GM12878 (cell line): ENCODE measurements at regions not wholly inside any gene's neighbourhood (a gene's known extent, or its start where the extent isn't known, plus 50 kb on each side); places are given as distances from the start of the nearest gene placed in this dataset.

Experiments used
- ATAC-seq: fragments of 200-7000 bp; cut with Tn5 transposase; 3 replicates; pipeline ENCODE4 v1.9.1; 2020; ENCODE audit warnings: mild to moderate bottlenecking, moderate library complexity
- BruUV-seq: library from RNA; stranded (reverse); fragments of 400-500 nt; replicated peaks from 2 replicates; lab custom pipeline; 2021; lab: Mats Ljungman, UMichigan
- CTCF ChIA-PET: fragments of 300-600 bp; sonication (Branson Sonifier 250); formaldehyde crosslinking; extraction: SDS; loops from one replicate; lab custom pipeline; 2021; ENCODE audit warnings: inconsistent platforms; lab: Yijun Ruan, JAX
- POLR2A ChIA-PET: fragments of 350-600 bp; formaldehyde crosslinking; extraction: SDS; loops from one replicate; lab custom pipeline; 2021; ENCODE audit warnings: inconsistent platforms; lab: Charles Lee
- RAD21 ChIA-PET: fragments of 300-600 bp; sonication (Branson Sonifier 250); formaldehyde crosslinking; loops from one replicate; lab custom pipeline; 2023; ENCODE audit warnings: antibody characterized with exemption; ENCODE audit not compliant: unreplicated experiment; lab: Charles Lee
- SMC1A ChIA-PET: fragments of 300-600 bp; sonication (Branson Sonifier 250); formaldehyde crosslinking; loops from one replicate; lab custom pipeline; 2023; ENCODE audit not compliant: unreplicated experiment, uncharacterized antibody; lab: Charles Lee
- DNase-seq: peaks from one replicate; pipeline ENCODE4 v3.0.0-alpha.2; 2011; ENCODE audit warnings: low read depth, low spot score
- FAIRE-seq: peaks from 3 replicates; lab custom pipeline; 2011; peaks lifted over from hg19 to GRCh38; lab: Jason Lieb, UNC
- H2AFZ ChIP-seq: 2 replicates; pipeline ENCODE4 v1.6.0; 2011; ENCODE audit warnings: low read depth, low read length, control low read depth; ENCODE audit not compliant: control insufficient read depth
- H3K27ac ChIP-seq: 2 replicates; pipeline ENCODE4 v1.5.1; 2011; ENCODE audit warnings: control low read depth; ENCODE audit not compliant: control insufficient read depth, insufficient read depth
- H3K27me3 ChIP-seq, 2 experiments: replicated peaks in 1 of 2; 2 replicates each; pipeline versions ENCODE4 v1.6.0 to v1.6.1; 2011; ENCODE audit warnings: low read length in 1 of 2; ENCODE audit not compliant: control insufficient read depth in 2 of 2, insufficient read depth in 2 of 2
- H3K36me3 ChIP-seq, 2 experiments: 2 replicates each; pipeline ENCODE4 v1.5.1; 2011; ENCODE audit warnings: low read length in 1 of 2; ENCODE audit not compliant: control insufficient read depth in 2 of 2, insufficient read depth in 2 of 2
- H3K4me1 ChIP-seq: 2 replicates; pipeline ENCODE4 v1.6.1; 2011; ENCODE audit warnings: mild to moderate bottlenecking, low read length, moderate library complexity, mixed read lengths; ENCODE audit not compliant: control insufficient read depth, insufficient read depth
- H3K4me2 ChIP-seq: 2 replicates; pipeline ENCODE4 v1.6.0; 2011; ENCODE audit warnings: control low read depth; ENCODE audit not compliant: control insufficient read depth, insufficient read depth
- H3K4me3 ChIP-seq: fragments of 200-600 bp; sonication (generic); 2 replicates; pipeline ENCODE4 v1.5.1; 2016
- H3K79me2 ChIP-seq: 2 replicates; pipeline ENCODE4 v1.6.0; 2011; ENCODE audit warnings: low read length; ENCODE audit not compliant: control insufficient read depth, insufficient read depth
- H3K9ac ChIP-seq: 2 replicates; pipeline ENCODE4 v1.8.0; 2011; ENCODE audit warnings: low read length, control low read depth, mixed read lengths; ENCODE audit not compliant: control insufficient read depth, insufficient read depth
- H3K9me3 ChIP-seq: replicated peaks from 3 replicates; pipeline ENCODE4 v1.5.1; 2011; ENCODE audit warnings: mild to moderate bottlenecking, low read length; ENCODE audit not compliant: control insufficient read depth, insufficient read depth
- H4K20me1 ChIP-seq: 2 replicates; pipeline ENCODE4 v1.6.0; 2011; ENCODE audit not compliant: control insufficient read depth, insufficient read depth
- ATF7 ChIP-seq: fragments of 450-650 bp; IDR thresholded peaks from 2 replicates; pipeline ENCODE4 v1.6.1; 2016; ENCODE audit warnings: low read depth, mild to moderate bottlenecking
- CREB1 ChIP-seq: IDR thresholded peaks from 2 replicates; pipeline ENCODE4 v1.6.1; 2012; ENCODE audit warnings: low read depth, mild to moderate bottlenecking, inconsistent platforms
- ESRRA ChIP-seq: IDR thresholded peaks from 2 replicates; pipeline ENCODE4 v1.6.1; 2012; ENCODE audit warnings: mild to moderate bottlenecking, low read length, improper control_type of control experiment
- ETV6 ChIP-seq, 2 experiments: fragments of 450-650 bp in 1 of 2; IDR thresholded peaks in 1 of 2; conservative IDR thresholded peaks in 1 of 2; 2 replicates each; pipeline ENCODE4 v1.6.1; 2014; ENCODE audit warnings: antibody characterized with exemption in 1 of 2, borderline replicate concordance in 1 of 2, low read depth in 1 of 2, mild to moderate bottlenecking in 1 of 2, moderate library complexity in 1 of 2
- FOXM1 ChIP-seq: IDR thresholded peaks from 2 replicates; pipeline ENCODE4 v1.6.1; 2012; ENCODE audit warnings: low read depth, mild to moderate bottlenecking, inconsistent platforms, low read length, moderate library complexity
- HSF1 ChIP-seq: fragments of 150-350 bp; IDR thresholded peaks from 2 replicates; pipeline ENCODE4 v1.6.1; 2014; ENCODE audit warnings: mild to moderate bottlenecking, low read depth, low read length
- NR2C2 ChIP-seq: IDR thresholded peaks from 2 replicates; pipeline ENCODE4 v1.6.1; 2011; ENCODE audit warnings: borderline replicate concordance, low read depth; ENCODE audit not compliant: control insufficient read depth, insufficient read length
- RBBP5 ChIP-seq: fragments of 200-600 bp; sonication (generic); conservative IDR thresholded peaks from 2 replicates; pipeline ENCODE4 v1.6.1; 2016
- SUPT20H ChIP-seq: IDR thresholded peaks from 2 replicates; pipeline ENCODE4 v1.6.1; 2011; ENCODE audit warnings: low read depth, mild to moderate bottlenecking, low read length, moderate library complexity, borderline replicate concordance; ENCODE audit not compliant: control insufficient read depth
- SUZ12 ChIP-seq: fragments of 200-600 bp; sonication (generic); IDR thresholded peaks from one replicate; pipeline ENCODE4 v1.6.1; 2018; ENCODE audit warnings: antibody characterized with exemption, mild to moderate bottlenecking; ENCODE audit not compliant: unreplicated experiment
- USF2 ChIP-seq: IDR thresholded peaks from 2 replicates; pipeline ENCODE4 v1.6.1; 2011; ENCODE audit warnings: low read depth, low read length, improper control_type of control experiment, borderline replicate concordance
- ZNF207 ChIP-seq: fragments of 450-650 bp; IDR thresholded peaks from 2 replicates; pipeline ENCODE4 v1.6.1; 2014; ENCODE audit warnings: antibody characterized with exemption, mild to moderate bottlenecking, borderline replicate concordance
- WGBS: methylation state at CpG from one replicate; pipeline ENCODE4 v1.1.6; 2016; ENCODE audit warnings: low lambda C conversion rate; ENCODE audit not compliant: insufficient replicate concordance, insufficient coverage; ENCODE audit errors: missing lambda C conversion rate; 5-methylcytosine and 5-hydroxymethylcytosine counted together
- in situ Hi-C: fragments of 300-500 bp; cut with MboI; formaldehyde crosslinking; loops from 9 replicates; pipeline ENCODE4 v1.14.3; 2018; ENCODE audit warnings: mixed read lengths
- intact Hi-C: fragments of 100-400 bp; cut with micrococcal nuclease; formaldehyde crosslinking; loops from one replicate; pipeline ENCODE4 v1.14.2; 2022; ENCODE audit not compliant: unreplicated experiment
- TF ChIP-seq, protein P1 (sequence below): IDR thresholded peaks from 2 replicates; pipeline ENCODE4 v1.6.1; 2012; ENCODE audit warnings: low read depth, low read length, improper control_type of control experiment

GRCh38 chr9:86767373-86767772 is 179.9 kb downstream of the GAS1 start:
- FAIRE-seq, result no peak
- DNase-seq, result no peak
- H2AFZ ChIP-seq, result no peak overlapping the region
- H3K4me1 ChIP-seq, result no peaks in the 10 kb centered on the region
- SMC1A ChIA-PET, result no interaction called here
- H3K27ac ChIP-seq, result no peak overlapping the region
- RAD21 ChIA-PET, result no interaction called here
- no peak overlapping the region for H3K4me2 ChIP-seq
- in situ Hi-C loops, result no loop called here
- TF ChIP-seq SUZ12 (no peak), ESRRA (no peak), SUPT20H (no peak), HSF1 (no peak), FOXM1 (no peak), CREB1 (no peak), ZNF207 (no peak), ATF7 (no peak), USF2 (no peak), RBBP5 (no peak), NR2C2 (no peak), ETV6 (conservative IDR thresholded peaks at IDR 0.05 in 1 of 2, IDR thresholded peaks at IDR 0.05 in 1 of 2; ENCODE audit: borderline replicate concordance in 1 of 2, low read depth in 1 of 2) (no peak)
- TF ChIP-seq, protein P1, sequence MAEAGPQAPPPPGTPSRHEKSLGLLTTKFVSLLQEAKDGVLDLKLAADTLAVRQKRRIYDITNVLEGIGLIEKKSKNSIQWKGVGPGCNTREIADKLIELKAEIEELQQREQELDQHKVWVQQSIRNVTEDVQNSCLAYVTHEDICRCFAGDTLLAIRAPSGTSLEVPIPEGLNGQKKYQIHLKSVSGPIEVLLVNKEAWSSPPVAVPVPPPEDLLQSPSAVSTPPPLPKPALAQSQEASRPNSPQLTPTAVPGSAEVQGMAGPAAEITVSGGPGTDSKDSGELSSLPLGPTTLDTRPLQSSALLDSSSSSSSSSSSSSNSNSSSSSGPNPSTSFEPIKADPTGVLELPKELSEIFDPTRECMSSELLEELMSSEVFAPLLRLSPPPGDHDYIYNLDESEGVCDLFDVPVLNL, result no peak
- H3K27me3 ChIP-seq, result no peaks in the 10 kb centered on the region
- no peaks in the 10 kb centered on the region for H3K79me2 ChIP-seq
- no TSS peak for BruUV-seq
- no peaks in the 10 kb centered on the region for H4K20me1 ChIP-seq
- CTCF ChIA-PET, result no interaction called here
- H3K9me3 ChIP-seq, result no peaks in the 10 kb centered on the region
- ATAC-seq, result no peak
- intact Hi-C loops, result no loop called here
- no peak overlapping the region for H3K4me3 ChIP-seq
- WGBS, result 17% methylated on average over 4 of the region's 4 CpGs
- POLR2A ChIA-PET, result no interaction called here
- H3K9ac ChIP-seq, result no peak overlapping the region
- no peaks in the 10 kb centered on the region for H3K36me3 ChIP-seq
